SK-N-SH (cell line): ENCODE measurements at regions not wholly inside any gene's neighbourhood (a gene's known extent, or its start where the extent isn't known, plus 50 kb on each side); places are given as distances from the start of the nearest gene placed in this dataset.
"Not testable (repeated sequence)": the region's sequence is repeated elsewhere in the genome, so short reads cannot be mapped to it uniquely, and the experiment has no call there.

Experiments used
- CTCF ChIA-PET: fragments of 300-600, 350-600 bp; formaldehyde crosslinking; extraction: SDS; loops from one replicate; lab custom pipeline; 2021; lab: Yijun Ruan, JAX
- POLR2A ChIA-PET: fragments of 350-600 bp; sonication (Branson Sonifier 250); formaldehyde crosslinking; extraction: SDS; loops from one replicate; lab custom pipeline; 2020; ENCODE audit warnings: antibody characterized with exemption, inconsistent platforms; lab: Yijun Ruan, JAX
- DNase-seq: peaks from one replicate; pipeline ENCODE4 v3.0.0; 2012
- H2AFZ ChIP-seq: fragments of 200-600 bp; sonication (generic); 2 replicates; pipeline ENCODE4 v1.8.1; 2016; ENCODE audit warnings: antibody characterized with exemption, mild to moderate bottlenecking, low read depth
- H3F3A ChIP-seq: fragments of 200-600 bp; sonication (generic); replicated peaks from 2 replicates; pipeline ENCODE3; 2016; ENCODE audit warnings: antibody characterized with exemption, mild to moderate bottlenecking; ENCODE audit not compliant: insufficient read depth
- H3K27ac ChIP-seq, 2 experiments: fragments of 200-500 bp in 1 of 2; fragments of 200-600 bp in 1 of 2; sonication (Bioruptor generic) in 1 of 2; sonication (generic), shearing (Covaris generic) in 1 of 2; 2 replicates each; pipeline versions ENCODE4 v1.5.1 to v1.6.1; 2014 to 2016; ENCODE audit warnings: low read depth in 2 of 2, inconsistent platforms in 1 of 2, low read length in 1 of 2, mild to moderate bottlenecking in 1 of 2, mixed read lengths in 1 of 2
- H3K27me3 ChIP-seq: fragments of 200-600 bp; sonication (generic), shearing (Covaris generic); 2 replicates; pipeline ENCODE4 v1.6.1; 2016; ENCODE audit warnings: mixed run types; ENCODE audit not compliant: insufficient read depth
- H3K36me3 ChIP-seq, 2 experiments: fragments of 200-500 bp in 1 of 2; fragments of 200-600 bp in 1 of 2; sonication (Bioruptor generic) in 1 of 2; sonication (generic) in 1 of 2; replicated peaks in 1 of 2; 2 replicates each; pipeline versions ENCODE3 to v1.5.1; 2014 to 2016; ENCODE audit warnings: low read length in 1 of 2, mild to moderate bottlenecking in 1 of 2; ENCODE audit not compliant: insufficient read depth in 2 of 2, control insufficient read depth in 1 of 2
- H3K4me1 ChIP-seq, 2 experiments: fragments of 200-500 bp in 1 of 2; fragments of 200-600 bp in 1 of 2; sonication (Bioruptor generic) in 1 of 2; sonication (generic), shearing (Covaris generic) in 1 of 2; 2 replicates each; pipeline versions ENCODE4 v1.5.1 to v1.6.1; 2014 to 2016; ENCODE audit warnings: low read depth in 1 of 2, low read length in 1 of 2, mixed run types in 1 of 2; ENCODE audit not compliant: insufficient read depth in 2 of 2, control insufficient read depth in 1 of 2
- H3K4me2 ChIP-seq: fragments of 200-600 bp; sonication (generic), shearing (Covaris generic); 2 replicates; pipeline ENCODE4 v1.6.1; 2017; ENCODE audit warnings: mixed run types
- H3K4me3 ChIP-seq, 2 experiments: fragments of 200-500 bp in 1 of 2; fragments of 200-600 bp in 1 of 2; sonication (Bioruptor generic) in 1 of 2; sonication (generic), shearing (Covaris generic) in 1 of 2; 2 replicates each; pipeline versions ENCODE4 v1.5.1 to v1.8.1; 2014 to 2016; ENCODE audit warnings: low read depth in 2 of 2, inconsistent platforms in 1 of 2, low read length in 1 of 2, mild to moderate bottlenecking in 1 of 2, mixed read lengths in 1 of 2, moderate library complexity in 1 of 2
- H3K79me2 ChIP-seq: fragments of 200-600 bp; sonication (generic); 2 replicates; pipeline ENCODE4 v1.8.1; 2017; ENCODE audit warnings: mild to moderate bottlenecking; ENCODE audit not compliant: insufficient read depth
- H3K9ac ChIP-seq: fragments of 200-600 bp; sonication (generic); 2 replicates; pipeline ENCODE4 v1.6.1; 2017; ENCODE audit warnings: mixed run types
- H3K9me2 ChIP-seq: fragments of 200-600 bp; sonication (generic); 2 replicates; pipeline ENCODE4 v1.6.1; 2017; ENCODE audit warnings: mixed run types
- H3K9me3 ChIP-seq: fragments of 200-600 bp; sonication (generic); 2 replicates; pipeline ENCODE4 v1.6.1; 2017; ENCODE audit warnings: mixed run types, mild to moderate bottlenecking, moderate library complexity
- H4K20me1 ChIP-seq: fragments of 200-600 bp; sonication (generic); 2 replicates; pipeline ENCODE4 v1.6.1; 2017; ENCODE audit warnings: mild to moderate bottlenecking, mixed run types; ENCODE audit not compliant: insufficient read depth
- EP300 ChIP-seq, 2 experiments: IDR thresholded peaks; 2 replicates each; pipeline versions ENCODE4 v1.4.0 to v1.6.1; 2012; ENCODE audit warnings: borderline replicate concordance in 1 of 2, low read depth in 1 of 2, low read length in 1 of 2
- EZH2phosphoT487 ChIP-seq: fragments of 200-600 bp; sonication (generic); IDR thresholded peaks from 2 replicates; pipeline ENCODE4 v1.6.1; 2017; ENCODE audit warnings: low read depth, mixed run types, mild to moderate bottlenecking, antibody characterized with exemption, moderate library complexity, borderline replicate concordance
- FOXJ3 ChIP-seq: sonication (generic); formaldehyde crosslinking; IDR thresholded peaks from 2 replicates; pipeline ENCODE4 v1.5.1; 2020; ENCODE audit warnings: mild to moderate bottlenecking, missing genetic modification reagents
- GABPA ChIP-seq: IDR thresholded peaks from 2 replicates; pipeline ENCODE4 v1.4.0; 2012; ENCODE audit warnings: low read depth, mild to moderate bottlenecking
- GATA2 ChIP-seq: sonication (generic); formaldehyde crosslinking; IDR thresholded peaks from 2 replicates; pipeline ENCODE4 v1.5.0; 2020; ENCODE audit warnings: mild to moderate bottlenecking, missing genetic modification reagents
- MAX ChIP-seq: IDR thresholded peaks from 2 replicates; pipeline ENCODE4 v1.4.0; 2012; ENCODE audit warnings: low read depth
- MXI1 ChIP-seq: IDR thresholded peaks from 2 replicates; pipeline ENCODE4 v1.6.1; 2012; ENCODE audit warnings: mild to moderate bottlenecking, low read depth, low read length, improper control_type of control experiment
- NFIC ChIP-seq: IDR thresholded peaks from 2 replicates; pipeline ENCODE4 v1.4.0; 2012; ENCODE audit warnings: borderline replicate concordance
- NRF1 ChIP-seq: IDR thresholded peaks from 2 replicates; pipeline ENCODE4 v1.6.1; 2012; ENCODE audit warnings: low read depth, mild to moderate bottlenecking, low read length
- REST ChIP-seq: IDR thresholded peaks from 2 replicates; pipeline ENCODE4 v1.6.1; 2012; ENCODE audit warnings: mild to moderate bottlenecking, low read depth, low read length, moderate library complexity
- RFX5 ChIP-seq: IDR thresholded peaks from 2 replicates; pipeline ENCODE4 v1.6.1; 2012; ENCODE audit warnings: mild to moderate bottlenecking, improper control_type of control experiment, low read length
- YY1 ChIP-seq: IDR thresholded peaks from 2 replicates; pipeline ENCODE4 v1.4.0; 2012; ENCODE audit warnings: low read depth, mild to moderate bottlenecking
- ZBTB33 ChIP-seq: IDR thresholded peaks from 2 replicates; pipeline ENCODE4 v1.4.0; 2012; ENCODE audit warnings: low read depth, borderline replicate concordance
- WGBS: methylation state at CpG from one replicate; pipeline ENCODE4 v1.1.6; 2017; ENCODE audit warnings: low lambda C conversion rate; 5-methylcytosine and 5-hydroxymethylcytosine counted together

- TF ChIP-seq NFIC (no peak), NRF1 (no peak)
- TF ChIP-seq, all 33 proteins: peak for 0
Measured at GRCh38 chr14:71454513-71455332, 477.5 kb upstream of the RGS6 start (continued).

GRCh38 chr14:71460091-71460490, 472.1 kb upstream of the RGS6 start:
- WGBS: 85% methylated on average over 6 of the region's 6 CpGs
- TF ChIP-seq GATA2 (CRISPR knock-in tag) (no peak), REST (no peak), MAX (no peak), GABPA (no peak), EZH2phosphoT487 (no peak), EP300 (IDR thresholded peaks at IDR 0.05; ENCODE audit: borderline replicate concordance in 1 of 2, low read depth in 1 of 2, low read length in 1 of 2) (no peak), YY1 (no peak), MXI1 (no peak), ZBTB33 (no peak), FOXJ3 (CRISPR knock-in tag) (no peak), RFX5 (no peak), NRF1 (no peak)
- peaks cover 63% of the 10 kb centered on the region for H3K79me2 ChIP-seq
- POLR2A ChIA-PET: no interaction called here
- H2AFZ ChIP-seq: no peak overlapping the region
- H4K20me1 ChIP-seq: no peaks in the 10 kb centered on the region
- no peaks in the 10 kb centered on the region for H3K36me3 ChIP-seq
- no peak for DNase-seq
- H3K4me2 ChIP-seq: no peak overlapping the region
- no peaks in the 10 kb centered on the region for H3F3A ChIP-seq
- H3K9ac ChIP-seq: no peak overlapping the region
- H3K4me1 ChIP-seq: no peaks in the 10 kb centered on the region; a peak in 1 of 4 replicates
- H3K4me3 ChIP-seq: no peak overlapping the region
- H3K27ac ChIP-seq: no peak overlapping the region
- CTCF ChIA-PET: no interaction called here
- no peaks in the 10 kb centered on the region for H3K27me3 ChIP-seq
- H3K9me2 ChIP-seq: no peaks in the 10 kb centered on the region
- no peaks in the 10 kb centered on the region for H3K9me3 ChIP-seq

- H3K9ac ChIP-seq, H2AFZ ChIP-seq, H3K4me2 ChIP-seq, CTCF ChIA-PET, H3K27me3 ChIP-seq, H3K27ac ChIP-seq, H3K4me3 ChIP-seq, H3K36me3 ChIP-seq, H4K20me1 ChIP-seq, H3K9me2 ChIP-seq, DNase-seq, POLR2A ChIA-PET, H3K4me1 ChIP-seq, H3K9me3 ChIP-seq: not testable (repeated sequence)
- 86% methylated on average over 3 of the region's 3 CpGs for WGBS
- Histone ChIP-seq H3K79me2 (peaks cover 54% of the 10 kb centered on the region; the same call in 1 of the 2 replicates), H3F3A (peaks cover 12% of the 10 kb centered on the region)
Measured at GRCh38 chr14:71461617-71462016, 470.6 kb upstream of the RGS6 start.
